ENCODE measurements at regions not wholly inside any gene's neighbourhood (a gene's known extent, or its start where the extent isn't known, plus 50 kb on each side); places are given as distances from the start of the nearest gene placed in this dataset.

DNA sequence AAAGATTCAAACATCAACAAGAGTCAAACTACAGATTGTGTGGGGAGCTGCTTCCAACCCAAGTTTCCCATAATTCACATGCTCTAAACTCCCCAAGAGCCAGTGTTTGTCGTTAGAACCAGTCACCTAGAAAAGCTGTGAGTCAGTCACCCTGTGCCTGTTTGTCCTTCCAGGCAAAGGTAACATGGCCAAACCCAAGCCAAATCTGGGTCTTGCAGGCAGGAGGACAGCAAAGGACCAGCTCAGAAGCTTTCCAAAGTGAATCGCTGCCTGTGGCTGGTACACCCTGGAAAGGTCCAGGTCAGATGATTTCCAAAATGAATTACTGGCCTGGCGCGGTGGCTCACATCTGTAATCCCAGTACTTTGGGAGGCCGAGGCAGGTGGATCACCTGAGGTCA, 251.5 kb downstream of the FAM43A start:
- no peak for DNase-seq (ENCODE audit: low spot score)
- peaks cover 13% of the 10 kb centered on the region for H3K27me3 Mint-ChIP-seq (ENCODE audit: unreplicated experiment)
- no peak overlapping the region for H3K4me3 Mint-ChIP-seq (ENCODE audit: unreplicated experiment)
- TF ChIP-seq, protein P1, sequence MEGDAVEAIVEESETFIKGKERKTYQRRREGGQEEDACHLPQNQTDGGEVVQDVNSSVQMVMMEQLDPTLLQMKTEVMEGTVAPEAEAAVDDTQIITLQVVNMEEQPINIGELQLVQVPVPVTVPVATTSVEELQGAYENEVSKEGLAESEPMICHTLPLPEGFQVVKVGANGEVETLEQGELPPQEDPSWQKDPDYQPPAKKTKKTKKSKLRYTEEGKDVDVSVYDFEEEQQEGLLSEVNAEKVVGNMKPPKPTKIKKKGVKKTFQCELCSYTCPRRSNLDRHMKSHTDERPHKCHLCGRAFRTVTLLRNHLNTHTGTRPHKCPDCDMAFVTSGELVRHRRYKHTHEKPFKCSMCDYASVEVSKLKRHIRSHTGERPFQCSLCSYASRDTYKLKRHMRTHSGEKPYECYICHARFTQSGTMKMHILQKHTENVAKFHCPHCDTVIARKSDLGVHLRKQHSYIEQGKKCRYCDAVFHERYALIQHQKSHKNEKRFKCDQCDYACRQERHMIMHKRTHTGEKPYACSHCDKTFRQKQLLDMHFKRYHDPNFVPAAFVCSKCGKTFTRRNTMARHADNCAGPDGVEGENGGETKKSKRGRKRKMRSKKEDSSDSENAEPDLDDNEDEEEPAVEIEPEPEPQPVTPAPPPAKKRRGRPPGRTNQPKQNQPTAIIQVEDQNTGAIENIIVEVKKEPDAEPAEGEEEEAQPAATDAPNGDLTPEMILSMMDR (IDR thresholded peaks at IDR 0.05; ENCODE audit: unreplicated experiment), result no peak
- peaks cover 7% of the 10 kb centered on the region for H3K4me1 Mint-ChIP-seq (ENCODE audit: unreplicated experiment)
- no peaks in the 10 kb centered on the region for H3K9me3 Mint-ChIP-seq (ENCODE audit: unreplicated experiment)
- no peak overlapping the region for H3K27ac Mint-ChIP-seq (ENCODE audit: unreplicated experiment)
- H3K36me3 Mint-ChIP-seq (ENCODE audit: low read depth, unreplicated experiment), result no peaks in the 10 kb centered on the region

DNA sequence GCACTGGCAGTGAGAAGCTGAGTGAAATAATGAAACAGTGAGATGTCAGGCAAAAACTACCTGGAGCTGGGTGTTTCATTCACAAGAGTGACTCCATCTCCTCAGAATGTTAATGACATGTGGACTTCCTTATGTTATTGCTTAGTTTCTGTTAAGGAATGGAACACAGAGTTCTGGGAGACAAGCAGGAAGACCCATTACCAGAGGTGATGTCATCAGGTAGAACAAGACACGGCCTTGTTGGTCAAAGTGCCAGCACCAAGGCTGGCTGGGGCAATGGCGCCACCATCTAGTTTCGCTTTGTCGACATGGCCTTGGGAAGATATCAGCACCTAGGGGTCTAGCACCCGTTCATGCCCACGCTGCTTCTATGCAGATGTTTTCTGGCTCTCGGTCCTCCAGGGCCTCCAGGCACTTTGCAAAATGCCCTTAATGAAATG, 252.2 kb downstream of the FAM43A start:
- DNase-seq (ENCODE audit: low spot score), result no peak
- Mint-ChIP-seq H3K27ac (ENCODE audit: unreplicated experiment) (no peak overlapping the region), H3K4me3 (ENCODE audit: unreplicated experiment) (no peak overlapping the region), H3K27me3 (ENCODE audit: unreplicated experiment) (peaks cover 13% of the 10 kb centered on the region), H3K9me3 (ENCODE audit: unreplicated experiment) (no peaks in the 10 kb centered on the region), H3K36me3 (ENCODE audit: low read depth, unreplicated experiment) (no peaks in the 10 kb centered on the region), H3K4me1 (ENCODE audit: unreplicated experiment) (peaks cover 7% of the 10 kb centered on the region)
- TF ChIP-seq, protein P1 (IDR thresholded peaks at IDR 0.05; ENCODE audit: unreplicated experiment), result no peak

DNA sequence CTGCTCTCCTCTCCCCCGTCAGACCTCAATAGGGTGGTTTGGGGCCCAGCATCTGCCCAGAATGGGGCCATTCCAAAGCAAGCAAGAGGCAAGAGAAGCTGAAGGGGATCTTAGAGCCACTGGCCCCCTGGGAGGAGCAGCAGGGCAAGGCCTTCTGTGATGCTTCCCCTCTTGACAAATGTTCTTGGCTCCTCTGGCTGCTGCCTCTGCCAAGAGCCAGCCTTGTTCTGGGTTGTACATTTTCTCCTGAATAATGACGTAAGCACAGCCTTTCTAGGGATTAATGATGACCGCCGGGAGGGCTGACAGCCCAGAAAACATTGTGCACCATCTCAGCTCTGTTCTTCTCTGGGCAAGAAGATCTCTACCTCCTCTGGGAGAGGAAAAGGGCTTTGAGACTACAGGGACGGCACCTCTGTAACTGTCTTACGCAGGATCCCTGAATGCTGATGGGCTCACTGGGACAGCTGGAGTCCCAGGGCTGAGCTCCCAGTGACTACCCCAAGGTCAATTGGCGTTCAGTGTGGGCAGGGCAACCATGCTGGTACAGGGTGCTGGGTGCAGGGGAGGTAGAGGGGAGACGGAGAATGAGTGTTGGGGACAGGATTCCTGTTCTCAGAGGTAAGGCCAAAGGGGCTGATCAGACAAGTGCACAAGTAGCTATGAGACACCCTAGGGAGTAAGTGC, 253.3 kb downstream of the FAM43A start:
- peaks cover 7% of the 10 kb centered on the region for H3K4me1 Mint-ChIP-seq (ENCODE audit: unreplicated experiment)
- TF ChIP-seq, protein P1 (IDR thresholded peaks at IDR 0.05; ENCODE audit: unreplicated experiment), result no peak
- no peak overlapping the region for H3K4me3 Mint-ChIP-seq (ENCODE audit: unreplicated experiment)
- no peaks in the 10 kb centered on the region for H3K9me3 Mint-ChIP-seq (ENCODE audit: unreplicated experiment)
- H3K36me3 Mint-ChIP-seq (ENCODE audit: low read depth, unreplicated experiment), result no peaks in the 10 kb centered on the region
- H3K27me3 Mint-ChIP-seq (ENCODE audit: unreplicated experiment), result peaks cover 13% of the 10 kb centered on the region
- H3K27ac Mint-ChIP-seq (ENCODE audit: unreplicated experiment), result no peak overlapping the region
- DNase-seq (ENCODE audit: low spot score), result no peak

DNA sequence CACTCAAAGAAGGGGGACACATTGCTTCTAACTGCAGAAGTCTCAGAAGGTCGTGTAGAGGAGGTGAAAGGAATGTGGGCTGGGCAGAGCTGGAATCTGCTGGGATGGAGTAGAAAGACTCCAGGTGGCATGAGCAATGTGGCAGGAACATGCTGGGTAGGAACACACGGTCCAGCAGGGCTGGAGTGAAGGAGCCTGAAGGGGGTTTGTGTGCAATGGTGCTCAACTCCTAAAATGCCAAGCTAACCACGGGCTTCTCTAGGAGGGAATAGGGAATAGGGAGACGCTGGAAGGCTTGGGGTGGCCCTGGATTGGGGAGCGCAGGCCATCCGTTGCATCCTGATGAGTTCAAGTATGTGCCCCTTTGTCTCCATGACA, 253.8 kb downstream of the FAM43A start:
- no peak for DNase-seq (ENCODE audit: low spot score)
- peaks cover 13% of the 10 kb centered on the region for H3K27me3 Mint-ChIP-seq (ENCODE audit: unreplicated experiment)
- H3K4me1 Mint-ChIP-seq (ENCODE audit: unreplicated experiment), result peaks cover 7% of the 10 kb centered on the region
- no peak overlapping the region for H3K4me3 Mint-ChIP-seq (ENCODE audit: unreplicated experiment)
- no peaks in the 10 kb centered on the region for H3K9me3 Mint-ChIP-seq (ENCODE audit: unreplicated experiment)
- no peak overlapping the region for H3K27ac Mint-ChIP-seq (ENCODE audit: unreplicated experiment)
- TF ChIP-seq, protein P1 (IDR thresholded peaks at IDR 0.05; ENCODE audit: unreplicated experiment), result no peak
- H3K36me3 Mint-ChIP-seq (ENCODE audit: low read depth, unreplicated experiment), result no peaks in the 10 kb centered on the region

DNA sequence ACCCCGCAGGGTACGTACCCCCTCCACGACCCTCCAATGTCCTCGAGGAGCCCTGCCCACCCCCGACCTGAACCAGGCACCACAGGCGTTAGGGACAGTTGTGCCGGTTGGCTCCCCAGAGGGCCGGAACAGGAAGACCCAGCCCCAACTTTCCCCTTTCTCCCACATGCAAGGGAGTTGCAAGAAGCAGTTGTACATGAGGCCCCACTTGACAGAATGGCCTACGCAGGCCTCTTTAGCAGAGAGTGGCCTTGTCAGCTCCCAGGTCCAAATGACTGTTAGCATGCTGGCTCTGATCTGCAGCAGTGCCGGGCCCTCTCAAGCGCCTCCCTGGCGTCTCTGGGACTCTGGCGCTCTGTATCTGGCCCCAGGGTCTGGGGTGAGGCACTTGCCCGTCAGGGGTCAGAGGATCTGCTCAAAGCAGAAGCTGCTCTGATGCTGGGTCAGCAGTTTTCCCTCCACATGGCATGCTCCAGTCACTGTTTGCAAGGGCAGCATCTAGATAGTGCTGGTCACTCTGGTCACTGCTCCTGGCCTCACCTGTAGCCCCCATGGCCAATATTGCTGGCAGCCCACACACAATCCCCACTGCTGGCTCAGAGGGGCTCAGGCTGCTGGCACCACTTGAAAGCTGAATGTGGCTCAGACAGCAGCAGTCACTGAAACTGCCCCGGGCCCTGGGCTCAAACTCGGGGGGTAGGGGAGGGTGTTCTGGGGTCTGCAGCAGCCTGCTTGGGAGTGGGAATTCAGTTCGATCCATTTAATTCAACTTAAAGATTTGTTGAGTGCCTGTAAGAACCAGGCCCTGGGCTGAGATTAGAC, 254.5 kb downstream of the FAM43A start:
- Mint-ChIP-seq H3K27ac (ENCODE audit: unreplicated experiment) (no peak overlapping the region), H3K4me1 (ENCODE audit: unreplicated experiment) (peaks cover 8% of the 10 kb centered on the region), H3K9me3 (ENCODE audit: unreplicated experiment) (no peaks in the 10 kb centered on the region), H3K27me3 (ENCODE audit: unreplicated experiment) (peaks cover 10% of the 10 kb centered on the region), H3K4me3 (ENCODE audit: unreplicated experiment) (no peak overlapping the region), H3K36me3 (ENCODE audit: low read depth, unreplicated experiment) (no peaks in the 10 kb centered on the region)
- DNase-seq (ENCODE audit: low spot score), result no peak
- TF ChIP-seq, protein P1 (IDR thresholded peaks at IDR 0.05; ENCODE audit: unreplicated experiment), result no peak

Data from endothelial cell (in vitro differentiated cells).